ENCODE measurements at regions not wholly inside any gene's neighbourhood (a gene's known extent, or its start where the extent isn't known, plus 50 kb on each side); places are given as distances from the start of the nearest gene placed in this dataset.

DNA sequence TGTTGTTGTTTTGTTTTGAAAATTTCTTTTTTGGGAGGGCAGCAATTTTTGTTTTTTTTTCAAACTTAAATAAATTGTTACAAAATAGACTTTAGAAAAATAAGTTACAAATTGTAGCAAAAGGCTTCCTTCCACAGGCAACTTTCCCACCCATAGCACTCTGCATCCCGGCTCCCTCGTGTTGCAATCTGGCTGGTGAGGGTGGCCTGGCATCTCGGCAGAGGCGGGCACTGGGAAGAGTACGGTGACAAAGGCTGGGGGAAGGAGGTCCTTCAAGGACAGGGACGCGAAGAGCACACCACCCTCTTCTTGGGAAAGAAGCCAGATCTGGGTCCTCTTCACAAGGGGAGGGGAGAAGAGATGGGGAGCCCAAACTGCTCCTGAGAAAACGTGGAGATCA, 379.7 kb downstream of the OLFM4 start:
- TF ChIP-seq CTCF (conservative IDR thresholded peaks at IDR 0.05), result no peak
- TF ChIP-seq ZFX (IDR thresholded peaks at IDR 0.05), result no peak
